IMR-90 (cell line): ENCODE measurements at regions not wholly inside any gene's neighbourhood (a gene's known extent, or its start where the extent isn't known, plus 50 kb on each side); places are given as distances from the start of the nearest gene placed in this dataset.
"Not testable (repeated sequence)": the region's sequence is repeated elsewhere in the genome, so short reads cannot be mapped to it uniquely, and the experiment has no call there.

Experiments used
- BHLHE40 ChIP-seq: fragments of 150-350 bp; IDR thresholded peaks from 2 replicates; pipeline ENCODE4 v1.6.1; 2016; ENCODE audit warnings: mild to moderate bottlenecking, low read depth, low read length
- CEBPB ChIP-seq: IDR thresholded peaks from 2 replicates; pipeline ENCODE4 v1.6.1; 2012; ENCODE audit warnings: low read depth, low read length, improper control_type of control experiment
- CHD1 ChIP-seq: IDR thresholded peaks from 2 replicates; pipeline ENCODE4 v1.6.1; 2012; ENCODE audit warnings: low read depth, low read length, improper control_type of control experiment
- ELK1 ChIP-seq: fragments of 150-350 bp; IDR thresholded peaks from 2 replicates; pipeline ENCODE4 v1.6.1; 2016; ENCODE audit warnings: low read depth, mild to moderate bottlenecking, low read length, moderate library complexity, borderline replicate concordance
- FOS ChIP-seq: fragments of 150-350 bp; IDR thresholded peaks from 2 replicates; pipeline ENCODE4 v1.6.1; 2016; ENCODE audit warnings: low read depth, low read length
- MAZ ChIP-seq: IDR thresholded peaks from 2 replicates; pipeline ENCODE4 v1.6.1; 2012; ENCODE audit warnings: low read depth, mild to moderate bottlenecking, low read length, improper control_type of control experiment, moderate library complexity, borderline replicate concordance
- MXI1 ChIP-seq: IDR thresholded peaks from 2 replicates; pipeline ENCODE4 v1.6.1; 2012; ENCODE audit warnings: low read depth, mild to moderate bottlenecking, low read length, moderate library complexity, borderline replicate concordance
- POLR2A ChIP-seq: IDR thresholded peaks from 2 replicates; pipeline ENCODE4 v1.6.1; 2012; ENCODE audit warnings: mild to moderate bottlenecking, low read depth, low read length
- RAD21 ChIP-seq: IDR thresholded peaks from 2 replicates; pipeline ENCODE4 v1.6.1; 2012; ENCODE audit warnings: low read length, improper control_type of control experiment
- RCOR1 ChIP-seq: IDR thresholded peaks from 2 replicates; pipeline ENCODE4 v1.6.1; 2012; ENCODE audit warnings: mild to moderate bottlenecking, low read length, improper control_type of control experiment; ENCODE audit not compliant: insufficient replicate concordance
- RFX5 ChIP-seq: IDR thresholded peaks from 2 replicates; pipeline ENCODE4 v1.8.0; 2012; ENCODE audit warnings: low read depth, mild to moderate bottlenecking, low read length, moderate library complexity
- SMC3 ChIP-seq: fragments of 150-350 bp; IDR thresholded peaks from 2 replicates; pipeline ENCODE4 v1.6.1; 2016; ENCODE audit warnings: low read depth, mild to moderate bottlenecking, antibody characterized with exemption, low read length, moderate library complexity
- USF2 ChIP-seq: fragments of 150-350 bp; IDR thresholded peaks from 2 replicates; pipeline ENCODE4 v1.6.1; 2017; ENCODE audit warnings: mild to moderate bottlenecking, antibody characterized with exemption, low read length, low read depth
- TF ChIP-seq, protein P1 (sequence below): conservative IDR thresholded peaks from 2 replicates; pipeline ENCODE4 v1.5.1; 2012; ENCODE audit warnings: mild to moderate bottlenecking, low read depth, low read length, improper control_type of control experiment

GRCh38 chr2:87679950-87680349, 67.9 kb upstream of the PLGLB2 start:
- TF ChIP-seq POLR2A, RFX5, MXI1, USF2, FOS, RAD21, RCOR1, BHLHE40, CEBPB, CHD1, MAZ, ELK1, SMC3: not testable (repeated sequence)
- TF ChIP-seq, protein P1, sequence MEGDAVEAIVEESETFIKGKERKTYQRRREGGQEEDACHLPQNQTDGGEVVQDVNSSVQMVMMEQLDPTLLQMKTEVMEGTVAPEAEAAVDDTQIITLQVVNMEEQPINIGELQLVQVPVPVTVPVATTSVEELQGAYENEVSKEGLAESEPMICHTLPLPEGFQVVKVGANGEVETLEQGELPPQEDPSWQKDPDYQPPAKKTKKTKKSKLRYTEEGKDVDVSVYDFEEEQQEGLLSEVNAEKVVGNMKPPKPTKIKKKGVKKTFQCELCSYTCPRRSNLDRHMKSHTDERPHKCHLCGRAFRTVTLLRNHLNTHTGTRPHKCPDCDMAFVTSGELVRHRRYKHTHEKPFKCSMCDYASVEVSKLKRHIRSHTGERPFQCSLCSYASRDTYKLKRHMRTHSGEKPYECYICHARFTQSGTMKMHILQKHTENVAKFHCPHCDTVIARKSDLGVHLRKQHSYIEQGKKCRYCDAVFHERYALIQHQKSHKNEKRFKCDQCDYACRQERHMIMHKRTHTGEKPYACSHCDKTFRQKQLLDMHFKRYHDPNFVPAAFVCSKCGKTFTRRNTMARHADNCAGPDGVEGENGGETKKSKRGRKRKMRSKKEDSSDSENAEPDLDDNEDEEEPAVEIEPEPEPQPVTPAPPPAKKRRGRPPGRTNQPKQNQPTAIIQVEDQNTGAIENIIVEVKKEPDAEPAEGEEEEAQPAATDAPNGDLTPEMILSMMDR = not testable (repeated sequence)
